ENCODE measurements at regions not wholly inside any gene's neighbourhood (a gene's known extent, or its start where the extent isn't known, plus 50 kb on each side); places are given as distances from the start of the nearest gene placed in this dataset.
"Not testable (repeated sequence)": the region's sequence is repeated elsewhere in the genome, so short reads cannot be mapped to it uniquely, and the experiment has no call there.

DNA sequence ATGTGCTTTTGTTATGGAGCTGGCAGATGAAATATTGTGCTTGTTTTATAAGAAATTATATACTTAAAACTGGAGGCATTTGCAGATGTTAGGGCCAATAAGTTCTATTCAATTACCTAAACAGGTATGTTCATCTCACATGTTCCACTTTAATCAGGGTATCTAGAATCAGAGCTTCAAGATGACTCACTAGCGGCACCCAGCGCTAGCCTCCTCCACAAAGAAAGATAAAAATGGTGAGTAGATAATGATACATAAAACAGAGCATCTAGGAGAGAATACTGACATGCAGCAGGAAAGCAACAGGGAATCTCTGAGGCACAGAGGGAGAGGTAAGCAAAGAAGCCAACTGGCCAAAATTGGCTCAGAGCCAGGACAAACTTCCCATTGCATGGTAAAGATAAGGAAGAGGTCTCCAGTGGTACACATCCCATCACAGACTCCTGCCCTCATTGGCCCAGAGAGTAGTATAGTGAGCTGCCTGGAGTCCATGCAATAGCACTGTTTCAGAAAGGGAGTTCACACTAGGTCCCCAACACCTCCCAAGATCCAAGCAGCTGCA, 200.7 kb upstream of the SPTLC3 start:
- DNase-seq = no peak

DNA sequence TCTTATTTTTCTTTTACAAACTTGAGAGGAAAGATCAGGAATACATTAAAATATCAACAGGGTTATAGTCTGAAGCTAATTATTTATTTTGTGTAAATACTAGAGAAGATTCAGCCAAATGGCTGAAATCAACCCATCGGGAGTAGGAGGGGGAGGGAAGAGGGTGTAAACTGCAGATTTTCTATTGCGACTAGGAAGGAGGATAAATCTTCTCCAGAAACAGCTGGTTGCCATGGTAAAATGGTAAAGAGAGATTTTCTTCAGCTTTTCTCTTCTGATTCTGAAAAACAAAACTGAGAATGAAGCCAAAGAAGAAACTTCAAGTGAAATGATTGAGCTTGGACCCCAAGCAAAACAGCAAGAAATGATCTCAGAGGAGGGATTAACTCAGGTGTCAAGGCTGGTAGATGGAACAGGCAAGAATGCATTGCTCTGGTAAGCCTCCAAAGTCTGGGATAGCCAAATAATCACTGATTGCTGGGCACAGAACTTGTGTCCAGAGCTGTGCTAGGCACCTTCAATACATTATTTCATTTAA, 193.5 kb upstream of the SPTLC3 start:
- DNase-seq = no peak

GRCh38 chr20:12815778-12816408, 192.9 kb upstream of the SPTLC3 start:
- DNase-seq = no peak

- DNase-seq = no peak
These were observed 187.5 kb upstream of the SPTLC3 start for GRCh38 chr20:12821249-12821648.

GRCh38 chr20:12823734-12824133, 185.0 kb upstream of the SPTLC3 start:
- no peak for DNase-seq

DNA sequence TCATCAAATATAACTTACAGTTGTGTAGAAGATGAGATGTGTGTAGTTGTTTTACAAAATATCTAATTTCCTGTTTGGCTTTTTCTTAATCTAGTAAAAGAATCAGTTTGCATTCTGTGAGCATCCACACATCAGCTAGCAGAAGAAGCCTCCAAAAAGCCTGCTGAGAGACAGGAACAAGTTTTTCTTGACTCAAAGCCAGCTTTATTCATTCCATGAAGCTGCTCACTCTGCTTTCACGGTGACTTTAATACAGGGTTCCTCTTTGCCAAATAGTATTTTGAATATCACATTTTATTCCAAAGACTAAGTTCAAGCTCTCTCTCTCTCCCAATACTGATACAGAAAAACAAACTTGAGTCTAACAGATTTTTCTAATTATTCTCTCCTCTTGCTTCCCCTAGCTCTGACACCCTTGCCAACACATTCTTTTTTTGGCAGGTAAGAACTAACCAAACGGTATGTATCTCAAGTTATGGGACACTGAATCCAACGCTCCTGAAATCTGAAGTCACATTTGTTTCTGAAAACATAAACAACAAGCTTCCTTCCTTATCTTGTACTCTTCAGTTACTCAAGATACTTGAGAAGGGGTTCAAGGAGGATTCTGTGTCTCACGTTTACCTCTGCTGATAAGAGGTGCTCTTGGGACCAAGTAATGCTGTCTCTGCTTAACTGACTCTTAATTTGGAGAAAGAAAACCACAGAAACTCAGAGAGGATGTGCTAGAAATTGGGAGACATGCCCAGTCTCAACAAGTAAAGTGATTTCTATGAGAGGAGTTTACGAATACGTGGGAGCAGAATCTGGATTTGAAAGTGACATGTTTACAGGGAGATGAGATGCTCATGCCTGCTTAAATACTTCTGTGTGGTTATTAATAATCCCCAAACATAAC, 184.2 kb upstream of the SPTLC3 start:
- DNase-seq = peak in 2 of 58 donors; percentile 6 to 8

- no peak for DNase-seq
These were observed 183.6 kb upstream of the SPTLC3 start for GRCh38 chr20:12825226-12825595.

DNA sequence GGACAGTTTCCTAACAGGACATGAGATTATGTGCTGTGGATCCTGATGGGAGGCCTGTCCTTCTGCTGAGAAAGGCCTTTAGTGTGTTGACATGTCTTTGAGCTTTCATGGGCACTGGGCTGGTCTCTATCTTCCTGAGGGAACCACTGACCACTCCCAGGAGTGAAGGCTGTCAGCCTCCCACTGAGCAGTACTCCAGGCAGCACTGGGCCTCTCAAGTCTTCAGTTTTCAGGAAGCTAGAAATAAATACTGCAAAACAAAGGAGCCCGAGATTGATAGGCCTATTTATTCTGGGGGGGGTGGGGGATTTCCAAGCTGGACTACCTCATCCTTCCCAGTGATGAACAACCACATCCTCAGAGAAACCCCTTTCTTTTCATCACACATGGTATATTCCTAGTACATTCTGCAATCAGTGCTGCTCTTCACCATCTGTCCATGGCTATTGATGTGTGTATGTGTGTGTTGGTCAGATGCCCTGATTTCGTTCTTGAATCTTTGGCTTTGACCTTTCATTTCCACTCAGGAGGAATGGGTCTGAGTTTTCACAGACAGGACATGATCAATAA, 180.9 kb upstream of the SPTLC3 start:
- DNase-seq = no peak

DNA sequence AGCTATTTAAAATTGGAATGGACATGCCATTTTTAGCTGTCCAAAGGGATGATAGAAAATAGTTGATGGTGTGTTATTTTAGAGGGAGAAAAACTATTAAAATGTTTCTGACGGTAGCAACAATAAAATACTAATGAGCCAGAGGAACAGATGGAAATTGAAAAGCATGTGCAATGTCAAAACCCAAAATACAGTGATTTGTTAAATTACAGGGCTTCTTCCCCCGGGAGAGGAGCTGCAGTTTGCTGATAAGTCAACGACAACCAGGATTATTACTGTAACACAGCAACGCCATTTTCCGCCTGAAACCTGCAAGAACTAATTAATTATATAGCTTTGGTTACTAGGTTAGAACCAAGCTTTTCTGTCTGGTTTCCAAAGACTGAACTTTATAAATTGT, 179.6 kb upstream of the SPTLC3 start:
- no peak for DNase-seq

DNA sequence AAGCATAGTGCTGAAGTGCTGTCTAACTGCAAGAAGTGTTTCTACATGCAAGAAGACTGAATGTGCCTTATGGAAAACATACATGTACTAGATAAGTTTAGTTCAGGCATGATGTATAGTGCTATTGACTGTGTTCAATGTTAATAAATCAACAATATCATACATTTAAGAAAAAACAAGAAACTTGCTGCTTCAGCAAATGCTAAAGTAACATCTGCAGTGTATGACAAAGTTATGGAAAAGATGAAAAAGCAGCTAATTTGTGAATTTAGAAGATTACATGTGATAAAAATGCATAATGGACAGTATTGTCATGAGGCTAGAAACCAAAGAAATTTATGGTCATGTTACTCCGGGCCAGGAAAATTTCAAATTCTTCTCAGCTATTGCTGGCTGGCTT, 174.9 kb upstream of the SPTLC3 start:
- no peak for DNase-seq

- no peak for DNase-seq
These were observed 172.8 kb upstream of the SPTLC3 start for GRCh38 chr20:12835999-12836398.

DNA sequence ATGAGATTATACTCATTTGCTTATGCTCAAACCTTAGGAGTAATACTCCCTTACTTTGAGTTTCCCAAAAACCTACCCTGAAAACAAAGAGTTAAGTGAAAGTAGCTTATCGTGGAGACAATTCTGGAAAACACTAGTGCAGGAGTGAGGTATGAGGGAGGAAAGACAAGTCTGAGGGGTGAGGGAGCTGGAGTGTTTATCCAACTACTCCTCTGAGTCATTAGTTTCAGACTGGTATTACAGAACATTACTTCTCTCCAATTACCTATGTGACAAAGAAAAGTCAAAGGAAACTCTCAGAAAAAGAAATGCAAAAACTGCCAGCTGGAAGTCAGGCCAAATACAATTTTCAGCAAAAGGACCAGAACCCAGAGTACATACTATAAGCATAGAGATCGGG, 171.1 kb upstream of the SPTLC3 start:
- no peak for DNase-seq

- DNase-seq = no peak
These were observed 170.4 kb upstream of the SPTLC3 start for GRCh38 chr20:12838261-12838866.

- DNase-seq = peak in 2 of 58 donors; percentile 1 to 11
These were observed 160.9 kb upstream of the SPTLC3 start for GRCh38 chr20:12847872-12848271.

DNA sequence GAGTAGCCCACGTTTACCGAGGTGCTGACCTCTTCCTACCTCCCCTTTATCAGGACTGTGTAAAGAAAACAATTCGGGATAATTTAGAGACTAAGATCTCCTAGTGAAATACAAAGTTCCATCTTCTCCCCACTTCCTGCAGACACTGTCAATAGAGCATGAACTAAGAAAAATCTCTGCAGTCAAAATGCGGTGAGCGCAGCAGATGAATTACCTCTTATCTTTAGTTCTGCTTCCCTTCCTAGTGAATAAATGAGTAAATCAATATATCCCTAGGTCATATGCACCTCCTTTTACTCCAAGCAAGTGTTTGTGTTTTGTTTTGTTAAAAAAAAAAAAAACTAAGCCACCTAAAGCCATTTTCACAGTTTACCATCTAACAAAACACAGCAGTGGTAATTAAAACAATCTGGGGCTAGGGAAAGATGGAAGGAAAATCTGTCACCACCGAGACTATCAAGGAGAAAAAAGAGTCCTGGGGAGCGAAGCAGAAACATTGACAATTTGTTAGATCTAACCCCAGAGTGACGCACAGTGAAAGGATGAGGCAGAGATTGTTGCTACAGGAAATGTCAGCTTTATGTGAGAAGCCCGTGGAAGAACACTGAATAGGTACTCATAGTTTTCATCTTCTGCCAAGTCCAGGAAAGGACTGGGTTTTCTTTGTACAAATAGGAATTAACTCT, 159.4 kb upstream of the SPTLC3 start:
- DNase-seq = no peak

DNA sequence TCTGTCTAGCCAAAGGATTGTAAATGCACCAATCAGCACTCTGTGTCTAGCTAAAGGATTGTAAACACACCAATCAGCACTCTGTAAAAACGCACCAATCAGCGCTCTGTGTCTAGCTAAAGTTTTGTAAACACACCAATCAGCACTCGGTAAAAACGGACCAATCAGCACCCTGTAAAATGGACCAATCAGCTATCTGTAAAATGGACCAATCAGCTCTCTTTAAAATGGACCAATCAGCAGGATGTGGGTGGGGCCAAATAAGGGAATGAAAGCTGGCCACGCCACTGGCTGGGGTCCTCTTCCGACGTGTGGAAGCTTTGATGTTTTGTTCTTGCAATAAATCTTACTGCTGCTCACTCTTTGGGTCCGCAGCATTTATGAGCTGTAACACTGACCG, 151.1 kb upstream of the SPTLC3 start:
- not testable (repeated sequence) for DNase-seq

DNA sequence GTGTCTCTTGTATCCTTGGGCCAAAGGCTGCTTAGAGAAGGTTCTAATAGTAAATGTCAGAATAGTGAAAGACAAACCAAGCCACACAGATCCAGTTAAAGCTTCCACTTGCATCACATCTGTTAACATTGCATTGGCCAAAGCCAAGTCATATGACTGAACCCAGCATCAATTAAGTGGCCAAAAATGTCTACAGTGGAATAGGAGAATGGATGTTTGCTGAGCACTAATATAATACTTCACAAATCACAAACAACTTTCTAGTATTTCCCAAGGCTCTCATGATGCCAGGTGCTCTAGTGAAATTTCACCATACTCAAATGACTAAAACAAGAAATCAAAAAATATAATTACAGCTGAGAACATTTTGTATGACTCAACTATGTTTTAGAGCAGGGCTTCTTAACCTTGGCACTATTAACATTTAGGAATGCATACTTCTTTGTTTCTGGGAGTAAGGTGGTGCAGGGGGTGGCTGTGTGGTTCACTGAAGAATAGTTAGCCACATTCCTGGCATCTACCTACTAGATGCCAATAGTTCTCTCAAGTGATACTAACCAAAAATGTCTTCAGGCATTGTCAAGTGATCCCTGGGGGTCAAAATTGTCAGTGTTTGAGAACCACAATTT, 148.0 kb upstream of the SPTLC3 start:
- no peak for DNase-seq

DNA sequence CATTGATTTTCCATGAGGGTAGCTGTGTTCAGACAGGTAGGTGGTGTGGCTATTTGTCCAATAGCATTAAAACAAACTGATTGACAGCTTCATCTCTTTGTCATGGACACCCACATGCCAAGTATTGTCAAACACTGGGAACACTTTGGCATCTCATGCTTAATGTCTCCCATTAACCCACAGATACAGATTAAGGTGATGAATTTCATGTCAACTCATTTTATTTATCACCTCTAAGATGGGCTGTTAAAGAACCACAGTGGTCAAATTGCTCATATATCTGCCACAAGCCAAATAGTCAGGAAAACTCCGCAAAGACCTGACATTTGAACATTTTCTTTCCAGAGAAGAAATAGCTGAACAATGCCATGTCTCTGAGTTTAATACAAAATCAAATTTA, 139.1 kb upstream of the SPTLC3 start:
- no peak for DNase-seq

DNA sequence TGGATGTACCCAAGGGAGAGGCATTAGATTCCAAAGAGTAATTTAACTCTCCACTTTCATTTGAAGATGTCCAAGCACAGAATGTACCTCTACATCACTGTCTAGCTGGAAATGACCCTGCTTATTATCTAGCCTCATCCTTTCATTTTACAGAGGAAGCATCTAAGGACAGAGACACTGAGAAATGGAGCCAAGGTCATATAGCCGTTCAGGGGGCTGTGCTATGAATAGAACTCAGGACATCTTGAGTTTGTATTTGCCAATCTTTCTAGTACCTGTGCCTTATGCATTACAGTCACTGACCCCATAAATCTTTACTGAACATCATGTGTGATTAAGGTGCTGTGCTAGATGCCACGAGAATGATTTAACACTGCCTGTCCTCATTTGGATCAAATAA, 138.2 kb upstream of the SPTLC3 start:
- no peak for DNase-seq

- no peak for DNase-seq
These were observed 133.8 kb upstream of the SPTLC3 start for GRCh38 chr20:12874933-12875332.

All from anterior cingulate cortex (tissue), 58 donors.